Uterus (tissue), 3 donors: ENCODE measurements at regions not wholly inside any gene's neighbourhood (a gene's known extent, or its start where the extent isn't known, plus 50 kb on each side); places are given as distances from the start of the nearest gene placed in this dataset.

Experiments
- DNase-seq, 2 donors: peaks; one replicate each; pipeline ENCODE4 v3.0.0-alpha.2; 2019 to 2020
- H3K27ac ChIP-seq, 2 donors: fragments of 200-600 bp; sonication (generic); 1 replicate in 1 of 2; 2 replicates in 1 of 2; pipeline ENCODE4 v1.5.1; 2016 to 2018
- H3K27me3 ChIP-seq, 2 donors: fragments of 200-600 bp; sonication (generic); one replicate each; pipeline ENCODE4 v1.5.1; 2018 to 2019; ENCODE audit warnings: control low read depth in 1 of 2
- H3K36me3 ChIP-seq, 2 donors: fragments of 200-600 bp; sonication (generic); one replicate each; pipeline ENCODE4 v1.5.1; 2019; ENCODE audit warnings: control low read depth in 1 of 2
- H3K4me1 ChIP-seq, 2 donors: fragments of 200-600 bp; sonication (generic); one replicate each; pipeline ENCODE4 v1.5.1; 2018 to 2019; ENCODE audit warnings: control low read depth in 1 of 2
- H3K4me3 ChIP-seq, 2 donors: fragments of 200-600 bp; sonication (generic); 1 replicate in 1 of 2; 2 replicates in 1 of 2; pipeline ENCODE4 v1.5.1; 2018 to 2019; ENCODE audit warnings: mild to moderate bottlenecking in 1 of 2
- H3K9me3 ChIP-seq, 2 donors: fragments of 200-600 bp; sonication (generic); one replicate each; pipeline ENCODE4 v1.5.1; 2019; ENCODE audit warnings: control low read depth in 1 of 2
- POLR2A ChIP-seq, 2 donors: fragments of 450-650 bp; IDR thresholded peaks; one replicate each; pipeline ENCODE4 v1.6.1; 2016; ENCODE audit warnings: antibody characterized with exemption in 2 of 2, mild to moderate bottlenecking in 1 of 2, moderate library complexity in 1 of 2
- intact Hi-C: fragments of 100-400 bp; cut with DNase I; formaldehyde crosslinking; loops from one replicate; pipeline ENCODE4 v1.15.1; 2023; ENCODE audit warnings: low total_unique reads
- TF ChIP-seq, protein P1 (sequence below), 4 experiments: fragments of 200-600 bp in 2 of 4; fragments of 450-650 bp in 2 of 4; sonication (generic) in 2 of 4; IDR thresholded peaks; one replicate each; pipeline ENCODE4 v1.5.1; 2016 to 2019; ENCODE audit warnings: antibody characterized with exemption in 4 of 4, mild to moderate bottlenecking in 2 of 4, moderate library complexity in 1 of 4
- donor health status: DM: yes; HTN: yes; CAD: no.

DNA sequence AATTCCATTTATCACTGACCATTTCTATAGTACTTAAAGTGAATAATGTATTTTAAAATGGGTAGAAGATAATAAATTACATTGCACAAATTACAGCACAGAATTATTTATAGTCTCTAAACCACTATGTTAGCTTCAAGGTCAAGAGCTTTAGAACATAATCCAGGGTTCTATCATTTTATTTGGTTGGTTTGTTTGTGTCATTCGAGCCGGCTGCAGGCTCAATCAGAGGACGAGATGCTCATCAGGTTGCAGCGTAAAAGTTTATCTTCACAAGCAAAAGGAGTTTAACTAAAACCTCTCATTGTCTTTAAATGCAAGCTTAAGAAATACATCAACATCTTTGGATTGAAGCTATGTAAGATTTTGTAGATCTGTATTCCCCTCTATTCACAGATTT, 523.8 kb downstream of the EFNA5 start:
- H3K9me3 ChIP-seq: no peaks in the 10 kb centered on the region
- H3K4me1 ChIP-seq: no peaks in the 10 kb centered on the region
- no peak overlapping the region for H3K27ac ChIP-seq
- no peaks in the 10 kb centered on the region for H3K36me3 ChIP-seq
- no peaks in the 10 kb centered on the region for H3K27me3 ChIP-seq
- no peak overlapping the region for H3K4me3 ChIP-seq
- no peak for TF ChIP-seq POLR2A (IDR thresholded peaks at IDR 0.05)
- TF ChIP-seq, protein P1, sequence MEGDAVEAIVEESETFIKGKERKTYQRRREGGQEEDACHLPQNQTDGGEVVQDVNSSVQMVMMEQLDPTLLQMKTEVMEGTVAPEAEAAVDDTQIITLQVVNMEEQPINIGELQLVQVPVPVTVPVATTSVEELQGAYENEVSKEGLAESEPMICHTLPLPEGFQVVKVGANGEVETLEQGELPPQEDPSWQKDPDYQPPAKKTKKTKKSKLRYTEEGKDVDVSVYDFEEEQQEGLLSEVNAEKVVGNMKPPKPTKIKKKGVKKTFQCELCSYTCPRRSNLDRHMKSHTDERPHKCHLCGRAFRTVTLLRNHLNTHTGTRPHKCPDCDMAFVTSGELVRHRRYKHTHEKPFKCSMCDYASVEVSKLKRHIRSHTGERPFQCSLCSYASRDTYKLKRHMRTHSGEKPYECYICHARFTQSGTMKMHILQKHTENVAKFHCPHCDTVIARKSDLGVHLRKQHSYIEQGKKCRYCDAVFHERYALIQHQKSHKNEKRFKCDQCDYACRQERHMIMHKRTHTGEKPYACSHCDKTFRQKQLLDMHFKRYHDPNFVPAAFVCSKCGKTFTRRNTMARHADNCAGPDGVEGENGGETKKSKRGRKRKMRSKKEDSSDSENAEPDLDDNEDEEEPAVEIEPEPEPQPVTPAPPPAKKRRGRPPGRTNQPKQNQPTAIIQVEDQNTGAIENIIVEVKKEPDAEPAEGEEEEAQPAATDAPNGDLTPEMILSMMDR (IDR thresholded peaks at IDR 0.05): no peak
- no peak for DNase-seq
- intact Hi-C loops: no loop called here

DNA sequence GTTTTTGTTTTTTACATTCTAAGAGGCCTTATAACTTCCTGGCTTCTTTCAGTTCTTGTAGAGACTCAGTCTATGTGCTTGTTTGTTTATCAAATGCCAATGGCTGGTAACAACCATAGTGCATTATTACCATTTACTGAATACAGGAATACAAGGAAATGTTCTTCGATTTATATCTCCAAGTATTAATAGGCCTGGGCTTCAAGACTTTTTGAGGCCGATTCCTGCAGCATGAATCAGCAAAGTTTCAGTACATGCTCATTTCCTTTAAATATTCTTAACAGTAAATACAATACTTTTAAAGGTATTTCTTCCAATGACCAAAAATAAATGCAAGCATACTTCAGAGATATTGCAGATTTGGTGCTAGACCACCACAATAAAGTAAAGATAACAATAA, 535.3 kb downstream of the EFNA5 start:
- H3K9me3 ChIP-seq: no peaks in the 10 kb centered on the region
- intact Hi-C loops: no loop called here
- H3K36me3 ChIP-seq: no peaks in the 10 kb centered on the region
- DNase-seq: no peak
- no peaks in the 10 kb centered on the region for H3K4me1 ChIP-seq
- no peak overlapping the region for H3K27ac ChIP-seq
- no peak overlapping the region for H3K4me3 ChIP-seq
- TF ChIP-seq POLR2A (IDR thresholded peaks at IDR 0.05): no peak
- TF ChIP-seq, protein P1 (IDR thresholded peaks at IDR 0.05): no peak
- no peaks in the 10 kb centered on the region for H3K27me3 ChIP-seq

DNA sequence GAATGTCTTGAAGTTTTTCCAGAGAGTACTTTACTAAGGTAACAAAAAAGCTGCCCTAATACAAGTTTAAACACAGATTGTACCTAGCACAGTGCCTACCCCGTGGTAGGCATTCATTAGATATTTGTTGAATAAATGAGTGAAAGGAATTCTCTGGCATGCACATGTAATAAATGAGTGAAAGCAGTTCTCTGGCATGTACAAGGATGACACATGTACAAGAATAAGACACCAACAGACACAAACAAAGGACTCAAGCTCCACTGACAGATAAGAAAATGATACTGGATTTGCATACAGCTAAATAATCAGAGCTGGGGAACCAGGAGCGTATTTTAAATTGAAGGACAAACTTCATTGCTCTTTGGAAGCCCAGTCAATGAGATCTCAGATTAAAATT, 535.8 kb downstream of the EFNA5 start:
- Histone ChIP-seq H3K36me3 (no peaks in the 10 kb centered on the region), H3K4me3 (no peak overlapping the region), H3K27me3 (no peaks in the 10 kb centered on the region), H3K4me1 (no peaks in the 10 kb centered on the region), H3K9me3 (no peaks in the 10 kb centered on the region), H3K27ac (no peak overlapping the region)
- intact Hi-C loops: no loop called here
- DNase-seq: no peak
- no peak for TF ChIP-seq POLR2A (IDR thresholded peaks at IDR 0.05)
- TF ChIP-seq, protein P1 (IDR thresholded peaks at IDR 0.05): no peak

DNA sequence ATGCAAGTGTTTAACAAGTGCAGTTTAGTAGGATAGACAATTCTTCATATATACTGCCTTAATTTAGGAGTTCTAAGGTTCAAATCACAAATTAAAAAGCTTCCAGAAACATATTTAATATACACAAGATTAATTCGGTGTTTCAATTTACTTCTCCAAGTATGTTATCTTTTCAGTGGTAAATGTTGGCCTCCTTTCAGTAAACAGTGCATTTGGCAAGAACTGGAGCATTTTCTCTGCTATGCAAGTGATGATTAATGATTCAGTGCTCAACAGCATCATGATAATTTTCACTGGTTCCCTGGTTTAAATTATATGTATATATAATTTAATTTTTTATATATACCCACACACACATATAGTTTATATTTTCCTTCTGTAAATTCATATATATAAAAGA, 541.7 kb downstream of the EFNA5 start:
- H3K9me3 ChIP-seq: no peaks in the 10 kb centered on the region
- H3K36me3 ChIP-seq: no peaks in the 10 kb centered on the region
- no peak for DNase-seq
- H3K27ac ChIP-seq: no peak overlapping the region
- H3K27me3 ChIP-seq: no peaks in the 10 kb centered on the region
- no peaks in the 10 kb centered on the region for H3K4me1 ChIP-seq
- no peak overlapping the region for H3K4me3 ChIP-seq
- intact Hi-C loops: no loop called here
- no peak for TF ChIP-seq POLR2A (IDR thresholded peaks at IDR 0.05)
- TF ChIP-seq, protein P1 (IDR thresholded peaks at IDR 0.05): no peak

DNA sequence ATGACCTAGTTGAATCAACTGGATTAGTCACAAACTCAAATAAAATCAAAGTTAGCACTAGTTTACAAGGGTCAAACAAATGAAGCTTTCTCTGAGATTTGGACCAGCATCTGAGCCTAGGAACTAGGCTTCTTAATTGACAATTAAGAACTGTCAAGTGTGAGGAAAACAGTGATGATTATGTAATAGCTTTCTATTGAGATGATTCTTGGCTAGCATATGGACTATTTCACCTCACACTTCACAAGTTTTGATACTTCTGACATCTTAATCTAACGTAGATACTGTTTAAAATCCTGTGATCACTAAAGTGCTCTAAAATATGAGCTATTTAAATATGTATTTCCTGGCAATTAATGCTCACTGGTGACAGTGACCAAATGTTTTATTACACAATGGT, 542.9 kb downstream of the EFNA5 start:
- TF ChIP-seq, protein P1 (IDR thresholded peaks at IDR 0.05): no peak
- no peak for TF ChIP-seq POLR2A (IDR thresholded peaks at IDR 0.05)
- Histone ChIP-seq H3K27ac (no peak overlapping the region), H3K4me1 (no peaks in the 10 kb centered on the region), H3K36me3 (no peaks in the 10 kb centered on the region), H3K27me3 (no peaks in the 10 kb centered on the region), H3K9me3 (no peaks in the 10 kb centered on the region), H3K4me3 (no peak overlapping the region)
- intact Hi-C loops: no loop called here
- DNase-seq: no peak
